ENCODE measurements at regions not wholly inside any gene's neighbourhood (a gene's known extent, or its start where the extent isn't known, plus 50 kb on each side); places are given as distances from the start of the nearest gene placed in this dataset.
"Not testable (repeated sequence)": the region's sequence is repeated elsewhere in the genome, so short reads cannot be mapped to it uniquely, and the experiment has no call there.

DNA sequence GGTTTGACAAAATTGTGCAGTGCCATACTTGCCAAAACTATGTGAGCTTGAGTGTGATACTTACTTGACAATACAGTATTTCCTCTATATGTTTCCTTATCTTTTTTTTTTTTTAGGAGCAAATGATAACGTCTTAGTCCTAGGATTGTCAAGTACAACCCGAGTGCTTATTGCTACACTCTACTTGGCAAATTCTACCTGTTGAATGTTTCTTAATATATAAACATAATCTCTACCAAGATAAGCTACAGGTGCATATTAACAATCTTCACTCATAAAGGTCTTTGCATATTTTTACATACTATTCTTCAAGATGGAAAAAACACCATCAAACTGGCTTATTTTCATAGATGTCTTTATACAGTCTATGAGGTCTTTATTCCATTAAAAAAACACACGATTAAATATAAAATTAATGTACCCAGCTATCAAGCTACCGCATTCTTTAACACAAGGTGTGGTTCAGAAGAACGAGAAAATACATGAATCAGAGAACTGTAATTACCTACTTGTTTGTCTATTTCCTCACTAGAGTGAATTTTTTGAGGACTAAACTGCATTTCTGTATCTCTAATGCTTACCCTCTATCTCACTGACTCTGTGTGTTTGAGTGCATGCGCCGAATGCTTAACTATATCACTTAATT, 76.1 kb upstream of the PDSS1 start:
- H3K36me3 ChIP-seq (ENCODE audit: insufficient read depth, low read depth, low read length): no peaks in the 10 kb centered on the region
- peaks cover 21% of the 10 kb centered on the region for H3K27me3 ChIP-seq (ENCODE audit: insufficient read depth, low read length)
- H3K9me3 ChIP-seq (ENCODE audit: insufficient read depth, low read depth, low read length): no peaks in the 10 kb centered on the region
- H3K4me1 ChIP-seq (ENCODE audit: insufficient read depth, low read length): no peaks in the 10 kb centered on the region
- H3K27ac ChIP-seq (ENCODE audit: low read length): no peak overlapping the region
- no peak overlapping the region for H3K9ac ChIP-seq (ENCODE audit: low read depth, low read length)
- H3K4me3 ChIP-seq (ENCODE audit: low read length): no peak overlapping the region

GRCh38 chr10:26621889-26622711, 75.4 kb upstream of the PDSS1 start:
- Histone ChIP-seq H3K9ac (ENCODE audit: low read depth, low read length) (0 out of 2 replicates have a peak overlapping the region, but pooled peaks have one; percentile 37), H3K9me3 (ENCODE audit: insufficient read depth, low read depth, low read length) (no peaks in the 10 kb centered on the region), H3K4me1 (ENCODE audit: insufficient read depth, low read length) (no peaks in the 10 kb centered on the region), H3K27ac (ENCODE audit: low read length) (no peak overlapping the region), H3K4me3 (ENCODE audit: low read length) (peak overlapping the region; percentile 59), H3K36me3 (ENCODE audit: insufficient read depth, low read depth, low read length) (no peaks in the 10 kb centered on the region), H3K27me3 (ENCODE audit: insufficient read depth, low read length) (peaks cover 21% of the 10 kb centered on the region)

DNA sequence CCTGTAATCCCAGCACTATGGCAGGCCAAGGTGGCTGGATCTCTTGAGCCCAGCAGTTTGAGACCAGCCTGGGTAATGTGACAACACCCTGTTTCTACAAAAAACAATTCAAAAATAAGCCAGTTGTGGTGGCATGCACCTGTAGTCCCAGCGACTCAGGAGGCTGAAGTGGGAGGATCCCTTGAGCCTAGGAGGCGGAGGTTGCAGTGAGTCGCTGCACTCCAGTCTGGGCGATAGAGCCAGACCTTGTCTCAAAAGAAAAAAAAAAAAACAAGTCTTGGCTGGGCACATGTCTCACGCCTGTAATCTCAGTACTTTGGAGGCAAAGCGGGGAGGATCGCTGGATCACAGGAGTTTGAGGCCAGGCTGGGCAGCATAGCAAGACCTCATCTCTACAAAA, 74.6 kb upstream of the PDSS1 start:
- H3K4me3 ChIP-seq (ENCODE audit: low read length): peak overlapping the region; percentile 59; the same call in 1 of the 2 replicates

DNA sequence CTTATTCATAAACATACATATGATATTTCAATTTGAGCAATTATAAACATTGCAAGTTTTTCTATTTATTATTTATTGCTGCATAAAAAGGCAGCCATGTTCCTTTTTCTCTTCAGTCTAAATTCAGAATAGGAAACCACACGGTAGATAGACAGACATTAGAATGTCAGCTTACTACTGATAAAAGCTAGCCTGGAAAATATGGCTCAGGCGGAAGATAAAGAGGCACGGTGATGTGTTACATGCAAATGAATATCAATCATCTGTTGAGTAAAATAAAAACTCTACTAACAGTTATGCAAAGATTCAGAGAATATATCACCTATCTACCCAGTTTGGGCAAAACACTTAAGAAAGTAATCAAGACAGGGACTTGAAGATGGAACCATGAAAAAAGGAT, 73.5 kb upstream of the PDSS1 start:
- Histone ChIP-seq H3K4me3 (ENCODE audit: low read length) (no peak overlapping the region), H3K27me3 (ENCODE audit: insufficient read depth, low read length) (peaks cover 21% of the 10 kb centered on the region), H3K36me3 (ENCODE audit: insufficient read depth, low read depth, low read length) (no peaks in the 10 kb centered on the region), H3K9ac (ENCODE audit: low read depth, low read length) (no peak overlapping the region), H3K4me1 (ENCODE audit: insufficient read depth, low read length) (no peaks in the 10 kb centered on the region), H3K9me3 (ENCODE audit: insufficient read depth, low read depth, low read length) (no peaks in the 10 kb centered on the region), H3K27ac (ENCODE audit: low read length) (no peak overlapping the region)

More for the DNA sequence above, 74.6 kb upstream of the PDSS1 start:
- Histone ChIP-seq H3K27ac (ENCODE audit: low read length) (no peak overlapping the region), H3K9ac (ENCODE audit: low read depth, low read length) (no peak overlapping the region), H3K27me3 (ENCODE audit: insufficient read depth, low read length) (peaks cover 21% of the 10 kb centered on the region), H3K9me3 (ENCODE audit: insufficient read depth, low read depth, low read length) (no peaks in the 10 kb centered on the region), H3K36me3 (ENCODE audit: insufficient read depth, low read depth, low read length) (no peaks in the 10 kb centered on the region), H3K4me1 (ENCODE audit: insufficient read depth, low read length) (no peaks in the 10 kb centered on the region)

DNA sequence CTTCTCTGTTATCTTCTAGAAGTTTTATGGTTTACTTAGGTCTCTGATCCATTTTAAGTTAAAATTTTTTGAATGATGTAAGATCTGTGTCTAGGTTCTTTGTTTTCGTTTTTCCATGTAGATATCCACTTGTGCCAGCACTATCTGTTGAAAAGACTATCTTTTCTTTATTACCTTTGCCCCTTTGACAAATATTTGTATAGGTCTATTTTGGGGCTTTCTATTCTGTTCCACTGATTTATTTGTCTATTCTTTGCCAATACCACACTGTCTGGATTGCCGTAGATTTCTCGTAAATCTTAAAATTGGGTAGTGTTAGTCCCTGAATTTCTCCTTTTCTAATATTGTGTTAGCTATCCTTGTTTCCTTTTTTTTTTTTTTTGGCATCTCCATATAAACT, 71.4 kb upstream of the PDSS1 start:
- Histone ChIP-seq H3K27ac (ENCODE audit: low read length) (no peak overlapping the region), H3K4me3 (ENCODE audit: low read length) (no peak overlapping the region)

DNA sequence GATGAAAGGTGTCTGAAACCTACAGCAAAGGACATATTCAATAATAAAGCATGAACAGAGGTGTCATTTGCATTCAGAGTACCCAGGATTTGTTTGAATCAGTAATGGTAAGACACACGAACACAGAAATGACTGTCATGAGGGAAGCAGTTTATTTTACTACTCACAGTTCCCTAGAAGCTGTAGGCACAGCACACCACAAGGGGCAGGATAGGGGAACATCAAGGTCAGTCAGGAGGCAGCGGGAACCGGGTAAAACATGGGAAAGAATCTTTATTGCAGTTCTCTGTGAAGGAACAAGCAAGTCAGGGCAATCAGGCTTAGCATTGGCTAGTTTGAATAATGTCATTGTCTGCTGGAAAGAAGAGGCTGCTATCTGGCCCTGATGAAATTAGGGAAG, 70.2 kb upstream of the PDSS1 start:
- Histone ChIP-seq H3K27ac (ENCODE audit: low read length) (no peak overlapping the region), H3K9me3 (ENCODE audit: insufficient read depth, low read depth, low read length) (no peaks in the 10 kb centered on the region), H3K4me1 (ENCODE audit: insufficient read depth, low read length) (no peaks in the 10 kb centered on the region), H3K36me3 (ENCODE audit: insufficient read depth, low read depth, low read length) (no peaks in the 10 kb centered on the region), H3K27me3 (ENCODE audit: insufficient read depth, low read length) (peaks cover 7% of the 10 kb centered on the region; the same call in 1 of the 2 replicates), H3K9ac (ENCODE audit: low read depth, low read length) (no peak overlapping the region), H3K4me3 (ENCODE audit: low read length) (no peak overlapping the region)

More for the DNA sequence above, 71.4 kb upstream of the PDSS1 start:
- H3K36me3 ChIP-seq (ENCODE audit: insufficient read depth, low read depth, low read length): no peaks in the 10 kb centered on the region
- no peak overlapping the region for H3K9ac ChIP-seq (ENCODE audit: low read depth, low read length)
- no peaks in the 10 kb centered on the region for H3K4me1 ChIP-seq (ENCODE audit: insufficient read depth, low read length)
- no peaks in the 10 kb centered on the region for H3K9me3 ChIP-seq (ENCODE audit: insufficient read depth, low read depth, low read length)
- H3K27me3 ChIP-seq (ENCODE audit: insufficient read depth, low read length): peaks cover 19% of the 10 kb centered on the region

GRCh38 chr10:26628395-26628794, 69.1 kb upstream of the PDSS1 start:
- Histone ChIP-seq H3K4me1 (ENCODE audit: insufficient read depth, low read length) (no peaks in the 10 kb centered on the region), H3K4me3 (ENCODE audit: low read length) (no peak overlapping the region), H3K9ac (ENCODE audit: low read depth, low read length) (no peak overlapping the region), H3K36me3 (ENCODE audit: insufficient read depth, low read depth, low read length) (no peaks in the 10 kb centered on the region), H3K27me3 (ENCODE audit: insufficient read depth, low read length) (no peaks in the 10 kb centered on the region), H3K9me3 (ENCODE audit: insufficient read depth, low read depth, low read length) (no peaks in the 10 kb centered on the region), H3K27ac (ENCODE audit: low read length) (no peak overlapping the region)

DNA sequence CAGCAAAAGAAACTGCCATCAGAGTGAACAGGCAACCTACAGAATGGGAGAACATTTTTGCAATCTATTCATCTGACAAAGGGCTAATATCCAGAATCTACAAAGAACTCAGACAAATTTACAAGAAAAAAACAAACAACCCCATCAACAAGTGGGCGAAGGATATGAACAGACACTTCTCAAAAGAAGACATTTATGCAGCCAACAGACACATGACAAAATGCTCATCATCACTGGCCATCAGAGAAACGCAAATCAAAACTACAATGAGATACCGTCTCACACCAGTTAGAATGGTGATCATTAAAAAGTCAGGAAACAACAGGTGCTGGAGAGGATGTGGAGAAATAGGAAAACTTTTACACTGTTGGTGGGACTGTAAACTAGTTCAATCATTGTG, 65.3 kb upstream of the PDSS1 start:
- H3K9me3 ChIP-seq (ENCODE audit: insufficient read depth, low read depth, low read length); H3K4me3 ChIP-seq (ENCODE audit: low read length); H3K9ac ChIP-seq (ENCODE audit: low read depth, low read length); H3K27me3 ChIP-seq (ENCODE audit: insufficient read depth, low read length); H3K4me1 ChIP-seq (ENCODE audit: insufficient read depth, low read length); H3K27ac ChIP-seq (ENCODE audit: low read length); H3K36me3 ChIP-seq (ENCODE audit: insufficient read depth, low read depth, low read length): not testable (repeated sequence)

GRCh38 chr10:26634111-26634510, 63.4 kb upstream of the PDSS1 start:
- not testable (repeated sequence) for H3K27me3 ChIP-seq (ENCODE audit: insufficient read depth, low read length); H3K4me1 ChIP-seq (ENCODE audit: insufficient read depth, low read length); H3K9me3 ChIP-seq (ENCODE audit: insufficient read depth, low read depth, low read length); H3K36me3 ChIP-seq (ENCODE audit: insufficient read depth, low read depth, low read length); H3K9ac ChIP-seq (ENCODE audit: low read depth, low read length); H3K4me3 ChIP-seq (ENCODE audit: low read length); H3K27ac ChIP-seq (ENCODE audit: low read length)

DNA sequence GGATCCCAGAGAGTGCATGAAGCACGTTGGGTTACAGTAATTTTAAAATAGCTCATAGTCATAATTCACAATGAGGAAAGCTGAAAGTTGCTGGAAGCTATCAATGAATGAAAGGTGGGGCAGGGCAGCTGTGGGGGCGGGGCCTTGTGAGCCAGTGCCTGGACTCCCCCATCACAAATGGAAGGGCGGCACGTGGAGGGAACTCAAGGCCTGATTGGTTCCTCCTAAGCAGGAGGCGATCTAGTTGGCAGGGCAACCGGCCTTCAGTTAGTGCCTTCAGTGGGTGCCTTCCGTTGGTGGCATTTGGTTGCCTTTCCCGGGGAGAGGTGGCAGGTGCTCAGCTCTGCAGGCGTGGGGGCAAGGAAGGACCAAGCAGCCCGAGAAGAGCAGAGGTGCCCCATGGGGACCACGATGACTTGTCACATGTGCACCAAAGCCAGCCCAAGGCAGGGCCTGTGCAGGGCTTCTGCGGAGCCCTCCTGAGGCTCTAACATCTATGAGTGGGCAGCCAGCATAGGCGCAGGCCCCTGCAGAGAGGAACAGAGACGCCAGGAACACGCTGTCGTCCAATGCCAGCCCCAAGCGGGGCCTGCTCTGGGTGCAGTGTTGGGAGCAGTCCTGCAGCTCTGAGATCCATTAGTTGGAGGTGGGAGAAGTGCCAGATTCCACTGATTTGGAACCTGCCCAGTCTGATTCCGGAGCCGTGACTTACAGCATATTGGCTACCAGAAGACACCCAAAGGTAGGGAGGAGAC, 59.8 kb upstream of the PDSS1 start:
- H3K36me3 ChIP-seq (ENCODE audit: insufficient read depth, low read depth, low read length): no peaks in the 10 kb centered on the region
- H3K4me1 ChIP-seq (ENCODE audit: insufficient read depth, low read length): no peaks in the 10 kb centered on the region
- no peak overlapping the region for H3K27ac ChIP-seq (ENCODE audit: low read length)
- no peak overlapping the region for H3K9ac ChIP-seq (ENCODE audit: low read depth, low read length)
- H3K9me3 ChIP-seq (ENCODE audit: insufficient read depth, low read depth, low read length): no peaks in the 10 kb centered on the region
- no peaks in the 10 kb centered on the region for H3K27me3 ChIP-seq (ENCODE audit: insufficient read depth, low read length)
- no peak overlapping the region for H3K4me3 ChIP-seq (ENCODE audit: low read length)

DNA sequence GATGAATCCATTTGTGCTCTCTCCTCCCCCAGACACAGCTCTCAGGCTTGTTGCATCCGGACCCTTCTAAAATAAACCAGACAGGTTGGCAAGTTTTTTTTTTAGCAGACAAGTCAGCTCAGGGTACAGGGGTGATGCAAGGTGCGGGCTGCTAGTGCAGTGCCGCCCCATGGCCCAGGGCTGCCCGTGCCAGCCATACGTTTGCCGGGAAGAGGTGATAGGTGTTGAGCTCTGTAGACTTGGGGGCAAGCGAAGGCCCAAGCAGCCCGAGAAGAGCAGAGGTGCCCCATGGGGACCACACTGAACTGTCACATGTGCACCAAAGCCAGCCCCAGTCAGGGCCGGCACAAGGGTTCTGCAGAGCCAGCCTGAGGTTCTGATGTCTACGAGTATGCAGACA, 57.1 kb upstream of the PDSS1 start:
- H3K9ac ChIP-seq (ENCODE audit: low read depth, low read length): no peak overlapping the region
- H3K36me3 ChIP-seq (ENCODE audit: insufficient read depth, low read depth, low read length): no peaks in the 10 kb centered on the region
- no peak overlapping the region for H3K27ac ChIP-seq (ENCODE audit: low read length)
- H3K9me3 ChIP-seq (ENCODE audit: insufficient read depth, low read depth, low read length): no peaks in the 10 kb centered on the region
- H3K4me1 ChIP-seq (ENCODE audit: insufficient read depth, low read length): no peaks in the 10 kb centered on the region
- no peaks in the 10 kb centered on the region for H3K27me3 ChIP-seq (ENCODE audit: insufficient read depth, low read length)
- H3K4me3 ChIP-seq (ENCODE audit: low read length): no peak overlapping the region

Data from iPS-20b (cell line).